Adrenal gland (tissue), 5 donors: ENCODE measurements at regions not wholly inside any gene's neighbourhood (a gene's known extent, or its start where the extent isn't known, plus 50 kb on each side); places are given as distances from the start of the nearest gene placed in this dataset.

Experiments used
- POLR2A ChIP-seq, 2 donors: fragments of 450-650 bp; IDR thresholded peaks; one replicate each; pipeline ENCODE4 v1.6.1; 2017; ENCODE audit warnings: antibody characterized with exemption in 2 of 2, mild to moderate bottlenecking in 2 of 2, moderate library complexity in 1 of 2
- TF ChIP-seq, protein P1 (sequence below), 6 experiments: fragments of 450-650 bp in 4 of 6; fragments of 200-600 bp in 2 of 6; sonication (generic) in 1 of 6; IDR thresholded peaks; 1 replicate in 5 of 6; 2 replicates in 1 of 6; pipeline versions ENCODE4 v1.5.1 to v1.8.0; 2016 to 2021; ENCODE audit warnings: antibody characterized with exemption in 6 of 6, mild to moderate bottlenecking in 2 of 6, moderate library complexity in 1 of 6
- donor health status: DM: no; HTN: no; CAD: no.

DNA sequence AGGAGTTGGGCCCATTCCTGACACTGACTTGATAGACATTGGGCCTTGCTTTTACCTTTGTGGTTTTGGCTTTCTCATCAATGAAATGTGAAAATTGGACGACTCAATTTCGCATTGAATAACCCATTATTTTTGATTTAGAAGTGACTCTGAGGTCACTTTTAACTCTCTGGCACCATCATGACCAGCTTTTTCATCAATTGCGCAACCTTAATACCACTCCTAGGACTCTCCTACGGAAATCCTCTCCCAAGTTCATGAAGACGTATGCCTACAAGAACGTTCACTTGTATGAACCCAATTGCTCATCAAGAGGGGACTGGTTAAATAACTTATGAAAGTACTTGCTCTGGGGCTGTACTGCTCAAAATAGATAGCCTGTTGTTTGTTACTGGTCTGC lies 86.7 kb upstream of the CHD6 start:
- TF ChIP-seq, protein P1, sequence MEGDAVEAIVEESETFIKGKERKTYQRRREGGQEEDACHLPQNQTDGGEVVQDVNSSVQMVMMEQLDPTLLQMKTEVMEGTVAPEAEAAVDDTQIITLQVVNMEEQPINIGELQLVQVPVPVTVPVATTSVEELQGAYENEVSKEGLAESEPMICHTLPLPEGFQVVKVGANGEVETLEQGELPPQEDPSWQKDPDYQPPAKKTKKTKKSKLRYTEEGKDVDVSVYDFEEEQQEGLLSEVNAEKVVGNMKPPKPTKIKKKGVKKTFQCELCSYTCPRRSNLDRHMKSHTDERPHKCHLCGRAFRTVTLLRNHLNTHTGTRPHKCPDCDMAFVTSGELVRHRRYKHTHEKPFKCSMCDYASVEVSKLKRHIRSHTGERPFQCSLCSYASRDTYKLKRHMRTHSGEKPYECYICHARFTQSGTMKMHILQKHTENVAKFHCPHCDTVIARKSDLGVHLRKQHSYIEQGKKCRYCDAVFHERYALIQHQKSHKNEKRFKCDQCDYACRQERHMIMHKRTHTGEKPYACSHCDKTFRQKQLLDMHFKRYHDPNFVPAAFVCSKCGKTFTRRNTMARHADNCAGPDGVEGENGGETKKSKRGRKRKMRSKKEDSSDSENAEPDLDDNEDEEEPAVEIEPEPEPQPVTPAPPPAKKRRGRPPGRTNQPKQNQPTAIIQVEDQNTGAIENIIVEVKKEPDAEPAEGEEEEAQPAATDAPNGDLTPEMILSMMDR (IDR thresholded peaks at IDR 0.05) = no peak
- no peak for TF ChIP-seq POLR2A (IDR thresholded peaks at IDR 0.05)
